ENCODE measurements at regions not wholly inside any gene's neighbourhood (a gene's known extent, or its start where the extent isn't known, plus 50 kb on each side); places are given as distances from the start of the nearest gene placed in this dataset.

DNA sequence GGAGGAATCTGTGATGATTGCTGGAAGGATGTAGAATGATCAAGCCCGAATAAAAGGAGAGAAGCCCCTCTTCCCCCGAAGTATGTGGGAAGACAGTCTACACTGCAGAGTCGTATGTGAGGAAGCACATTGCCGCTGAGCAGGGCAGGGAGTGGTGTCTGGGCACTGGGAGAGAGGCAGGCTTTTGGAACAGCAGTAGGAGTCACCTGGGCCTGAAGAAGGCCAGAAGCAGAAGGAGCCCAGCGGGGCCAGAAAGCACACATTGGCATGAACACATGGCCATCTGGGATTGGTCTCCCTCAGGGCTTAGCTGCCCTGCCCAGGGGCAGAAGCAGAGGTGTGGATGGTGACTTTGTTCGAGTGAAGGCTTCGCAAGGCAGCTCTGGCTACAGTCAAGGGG is 162.8 kb downstream of the ERCC6L2 start (continued):
- no peak for TF ChIP-seq CHD1 (IDR thresholded peaks at IDR 0.05; ENCODE audit: low read length)
- no peak for TF ChIP-seq EGR1 (conservative IDR thresholded peaks at IDR 0.05)
- TF ChIP-seq, protein P1, sequence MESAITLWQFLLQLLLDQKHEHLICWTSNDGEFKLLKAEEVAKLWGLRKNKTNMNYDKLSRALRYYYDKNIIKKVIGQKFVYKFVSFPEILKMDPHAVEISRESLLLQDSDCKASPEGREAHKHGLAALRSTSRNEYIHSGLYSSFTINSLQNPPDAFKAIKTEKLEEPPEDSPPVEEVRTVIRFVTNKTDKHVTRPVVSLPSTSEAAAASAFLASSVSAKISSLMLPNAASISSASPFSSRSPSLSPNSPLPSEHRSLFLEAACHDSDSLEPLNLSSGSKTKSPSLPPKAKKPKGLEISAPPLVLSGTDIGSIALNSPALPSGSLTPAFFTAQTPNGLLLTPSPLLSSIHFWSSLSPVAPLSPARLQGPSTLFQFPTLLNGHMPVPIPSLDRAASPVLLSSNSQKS (CRISPR knock-in tag; IDR thresholded peaks at IDR 0.05) = no peak
- TF ChIP-seq FOXA3 (CRISPR knock-in tag; conservative IDR thresholded peaks at IDR 0.05 in 1 of 2, IDR thresholded peaks at IDR 0.05 in 1 of 2) = no peak
- TF ChIP-seq RAD51 (IDR thresholded peaks at IDR 0.05; ENCODE audit: borderline replicate concordance, low read depth) = no peak
- TF ChIP-seq, protein P2, sequence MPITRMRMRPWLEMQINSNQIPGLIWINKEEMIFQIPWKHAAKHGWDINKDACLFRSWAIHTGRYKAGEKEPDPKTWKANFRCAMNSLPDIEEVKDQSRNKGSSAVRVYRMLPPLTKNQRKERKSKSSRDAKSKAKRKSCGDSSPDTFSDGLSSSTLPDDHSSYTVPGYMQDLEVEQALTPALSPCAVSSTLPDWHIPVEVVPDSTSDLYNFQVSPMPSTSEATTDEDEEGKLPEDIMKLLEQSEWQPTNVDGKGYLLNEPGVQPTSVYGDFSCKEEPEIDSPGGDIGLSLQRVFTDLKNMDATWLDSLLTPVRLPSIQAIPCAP (CRISPR knock-in tag; IDR thresholded peaks at IDR 0.05; ENCODE audit: borderline replicate concordance) = no peak
- TF ChIP-seq NR2C1 (IDR thresholded peaks at IDR 0.05) = no peak
- no peak for TF ChIP-seq NR2C1 (tag; IDR thresholded peaks at IDR 0.05)
- no peak for TF ChIP-seq TAF15 (IDR thresholded peaks at IDR 0.05; ENCODE audit: low read depth, low read length)
- no peak for TF ChIP-seq ZNF696 (CRISPR knock-in tag; conservative IDR thresholded peaks at IDR 0.05)

DNA sequence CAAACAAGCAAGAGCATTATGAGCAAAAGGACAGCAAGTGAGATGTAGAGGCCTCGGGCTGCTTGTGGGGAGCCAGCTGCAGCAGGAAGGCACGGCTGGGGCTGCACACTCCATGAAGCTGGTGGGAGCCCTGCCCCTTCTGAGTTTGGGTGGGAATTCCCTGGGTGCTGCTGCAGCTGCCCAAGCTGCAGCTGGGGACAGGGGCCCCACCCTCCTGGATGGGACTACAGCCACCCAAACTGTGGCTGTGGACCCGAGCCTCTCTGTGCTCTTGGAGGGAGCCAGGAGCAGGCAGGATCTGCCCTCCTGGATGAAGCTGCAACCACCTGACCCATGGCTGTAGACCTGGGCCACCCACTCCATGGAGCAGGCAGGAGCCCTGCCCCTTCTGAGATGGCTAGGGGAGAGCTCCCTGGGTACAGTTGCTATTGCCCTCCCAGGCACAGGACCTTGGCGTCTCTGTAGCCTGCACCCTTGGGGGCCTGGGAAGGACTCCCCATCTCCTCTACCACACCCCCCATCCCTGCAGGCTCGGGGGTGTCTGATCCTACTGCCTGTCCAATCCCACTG is 159.1 kb downstream of the ERCC6L2 start:
- CTCF ChIA-PET (ENCODE audit: low intra/inter-chr PET ratio) = no interaction called here
- no peak for FAIRE-seq
- intact Hi-C loops (cut with micrococcal nuclease) = no loop called here

More for the DNA sequence above, 159.1 kb downstream of the ERCC6L2 start:
- in situ Hi-C loops (cut with MboI) = no loop called here
- POLR2A ChIA-PET = no interaction called here
- no peaks in the 10 kb centered on the region for H4K20me1 ChIP-seq (replicated peaks; ENCODE audit: control insufficient read depth, insufficient read depth, low read length)
- H3K4me2 ChIP-seq (ENCODE audit: insufficient read depth, low read length) = no peak overlapping the region
- H3K9me3 ChIP-seq (replicated peaks; ENCODE audit: control insufficient read depth, insufficient read depth, low read depth, low read length) = peaks cover 9% of the 10 kb centered on the region; the same call in 1 of the 2 replicates
- ATAC-seq = no peak
- TF ChIP-seq, protein P3, sequence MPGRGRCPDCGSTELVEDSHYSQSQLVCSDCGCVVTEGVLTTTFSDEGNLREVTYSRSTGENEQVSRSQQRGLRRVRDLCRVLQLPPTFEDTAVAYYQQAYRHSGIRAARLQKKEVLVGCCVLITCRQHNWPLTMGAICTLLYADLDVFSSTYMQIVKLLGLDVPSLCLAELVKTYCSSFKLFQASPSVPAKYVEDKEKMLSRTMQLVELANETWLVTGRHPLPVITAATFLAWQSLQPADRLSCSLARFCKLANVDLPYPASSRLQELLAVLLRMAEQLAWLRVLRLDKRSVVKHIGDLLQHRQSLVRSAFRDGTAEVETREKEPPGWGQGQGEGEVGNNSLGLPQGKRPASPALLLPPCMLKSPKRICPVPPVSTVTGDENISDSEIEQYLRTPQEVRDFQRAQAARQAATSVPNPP (IDR thresholded peaks at IDR 0.05; ENCODE audit: borderline replicate concordance, insufficient read depth, insufficient read length) = no peak
- TF ChIP-seq ZBTB8A (IDR thresholded peaks at IDR 0.05; ENCODE audit: partially characterized antibody) (no peak), POLR2A (conservative IDR thresholded peaks at IDR 0.05) (no peak)
- 0% methylated on average over 5 of the region's 5 CpGs for WGBS (ENCODE audit: insufficient coverage, low coverage, missing lambda C conversion rate)
- DNase-seq (ENCODE audit: extremely low read depth in 1 of 4, low spot score in 3 of 4) = no peak
- no peak overlapping the region for H3K4me3 ChIP-seq
- no peak overlapping the region for H3K9ac ChIP-seq (ENCODE audit: insufficient read depth in 1 of 2, low read depth in 2 of 2, low read length in 2 of 2)
- H3K79me2 ChIP-seq (ENCODE audit: control insufficient read depth, insufficient read depth, low read length) = no peaks in the 10 kb centered on the region
- H3K4me1 ChIP-seq (replicated peaks in 1 of 2; ENCODE audit: control insufficient read depth in 2 of 2, insufficient read depth in 2 of 2, low read length in 2 of 2) = no peaks in the 10 kb centered on the region
- H3K36me3 ChIP-seq (ENCODE audit: control insufficient read depth, insufficient read depth, low read length) = no peaks in the 10 kb centered on the region
- H2AFZ ChIP-seq (ENCODE audit: low read depth, low read length) = no peak overlapping the region
- H3K9me1 ChIP-seq (ENCODE audit: control insufficient read depth, insufficient read depth, low read length) = no peaks in the 10 kb centered on the region
- H3K27me3 ChIP-seq (ENCODE audit: control insufficient read depth in 2 of 2, insufficient read depth in 2 of 2, low read length in 2 of 2) = peaks cover 2 to 54% of the 10 kb centered on the region in 2 experiments; a peak in 3 of 5 replicates
- BruUV-seq (replicated peaks) = no TSS peak
- H3K27ac ChIP-seq (ENCODE audit: extremely low read depth, low read depth, low read length) = no peak overlapping the region
